ENCODE measurements at regions not wholly inside any gene's neighbourhood (a gene's known extent, or its start where the extent isn't known, plus 50 kb on each side); places are given as distances from the start of the nearest gene placed in this dataset.

DNA sequence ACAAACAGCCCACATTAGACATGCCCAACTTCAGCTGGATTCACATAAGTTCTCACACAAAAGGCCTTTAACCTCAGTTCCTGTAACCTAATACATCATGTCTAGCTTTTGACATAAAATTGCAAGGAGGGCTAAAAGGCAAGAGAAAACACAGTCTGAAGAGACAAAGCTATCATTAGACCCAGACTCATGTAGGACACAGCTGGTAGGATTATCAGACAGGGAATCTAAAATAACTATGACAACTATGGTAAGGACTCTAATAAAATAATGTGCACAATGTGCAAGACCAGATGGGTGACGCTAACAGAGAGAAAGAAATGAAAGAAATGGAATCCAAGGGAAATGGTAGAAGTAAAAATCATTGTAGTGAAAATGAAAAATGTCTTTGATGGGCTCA, 643.2 kb upstream of the RAB6C start:
- Histone ChIP-seq H3K27ac (no peak overlapping the region), H3K4me2 (ENCODE audit: low read length) (no peak overlapping the region), H2AFZ (no peak overlapping the region), H3K27me3 (ENCODE audit: control insufficient read depth, insufficient read depth, low read length) (no peaks in the 10 kb centered on the region), H3K4me3 (ENCODE audit: low read depth, low read length) (no peak overlapping the region), H3K9ac (no peak overlapping the region), H3K79me2 (no peaks in the 10 kb centered on the region), H3K9me3 (ENCODE audit: control insufficient read depth, low read length) (no peaks in the 10 kb centered on the region), H3K4me1 (no peaks in the 10 kb centered on the region), H3K36me3 (ENCODE audit: control insufficient read depth, insufficient read depth, low read length) (no peaks in the 10 kb centered on the region)
- TF ChIP-seq, protein P1, sequence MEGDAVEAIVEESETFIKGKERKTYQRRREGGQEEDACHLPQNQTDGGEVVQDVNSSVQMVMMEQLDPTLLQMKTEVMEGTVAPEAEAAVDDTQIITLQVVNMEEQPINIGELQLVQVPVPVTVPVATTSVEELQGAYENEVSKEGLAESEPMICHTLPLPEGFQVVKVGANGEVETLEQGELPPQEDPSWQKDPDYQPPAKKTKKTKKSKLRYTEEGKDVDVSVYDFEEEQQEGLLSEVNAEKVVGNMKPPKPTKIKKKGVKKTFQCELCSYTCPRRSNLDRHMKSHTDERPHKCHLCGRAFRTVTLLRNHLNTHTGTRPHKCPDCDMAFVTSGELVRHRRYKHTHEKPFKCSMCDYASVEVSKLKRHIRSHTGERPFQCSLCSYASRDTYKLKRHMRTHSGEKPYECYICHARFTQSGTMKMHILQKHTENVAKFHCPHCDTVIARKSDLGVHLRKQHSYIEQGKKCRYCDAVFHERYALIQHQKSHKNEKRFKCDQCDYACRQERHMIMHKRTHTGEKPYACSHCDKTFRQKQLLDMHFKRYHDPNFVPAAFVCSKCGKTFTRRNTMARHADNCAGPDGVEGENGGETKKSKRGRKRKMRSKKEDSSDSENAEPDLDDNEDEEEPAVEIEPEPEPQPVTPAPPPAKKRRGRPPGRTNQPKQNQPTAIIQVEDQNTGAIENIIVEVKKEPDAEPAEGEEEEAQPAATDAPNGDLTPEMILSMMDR (IDR thresholded peaks at IDR 0.05) = no peak

DNA sequence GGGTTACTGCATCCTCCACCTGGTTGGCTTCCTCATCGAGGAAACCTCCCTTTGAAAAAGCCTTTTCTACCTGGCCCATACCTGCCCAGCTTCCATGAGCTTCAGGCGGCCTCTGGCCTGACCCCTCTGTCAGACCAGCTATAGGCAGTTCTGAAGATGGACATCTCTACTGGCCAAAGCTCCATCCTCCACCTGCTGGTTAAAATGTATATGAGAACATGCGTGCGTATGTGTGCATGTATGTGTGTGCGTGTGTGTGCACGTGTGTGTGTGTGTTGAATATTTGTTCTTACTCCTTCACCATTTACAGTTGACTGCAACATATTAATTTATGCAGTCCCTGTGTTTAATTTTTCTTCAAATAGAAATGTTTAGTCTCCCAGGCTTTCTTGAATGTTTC, 642.4 kb upstream of the RAB6C start:
- H3K9me3 ChIP-seq (ENCODE audit: control insufficient read depth, low read length) = no peaks in the 10 kb centered on the region
- no peaks in the 10 kb centered on the region for H3K4me1 ChIP-seq
- no peak overlapping the region for H2AFZ ChIP-seq
- no peak overlapping the region for H3K4me2 ChIP-seq (ENCODE audit: low read length)
- H3K9ac ChIP-seq = no peak overlapping the region
- H3K4me3 ChIP-seq (ENCODE audit: low read depth, low read length) = no peak overlapping the region
- H3K79me2 ChIP-seq = no peaks in the 10 kb centered on the region
- H3K27me3 ChIP-seq (ENCODE audit: control insufficient read depth, insufficient read depth, low read length) = no peaks in the 10 kb centered on the region
- TF ChIP-seq, protein P1 (IDR thresholded peaks at IDR 0.05) = no peak
- H3K27ac ChIP-seq = no peak overlapping the region
- H3K36me3 ChIP-seq (ENCODE audit: control insufficient read depth, insufficient read depth, low read length) = no peaks in the 10 kb centered on the region

DNA sequence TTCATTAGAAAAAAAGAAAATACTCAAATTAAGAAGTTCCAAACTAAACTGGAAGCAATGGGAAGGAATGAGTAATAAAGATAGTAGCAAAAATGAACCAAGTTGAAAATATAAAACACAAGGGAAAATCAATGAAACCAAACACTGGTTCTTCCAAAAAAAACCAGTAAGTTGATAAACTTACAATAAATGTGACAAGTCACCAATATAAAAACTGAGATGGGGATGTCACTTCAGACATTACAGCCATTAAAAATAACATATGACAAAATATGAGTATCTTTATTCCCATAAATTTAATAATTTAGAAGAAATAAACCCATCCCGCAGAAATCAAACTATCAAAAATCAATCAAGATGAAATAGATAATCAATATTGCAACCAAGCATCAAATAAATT, 633.9 kb upstream of the RAB6C start:
- H3K27ac ChIP-seq = no peak overlapping the region
- H3K9me3 ChIP-seq (ENCODE audit: control insufficient read depth, low read length) = no peaks in the 10 kb centered on the region
- H3K27me3 ChIP-seq (ENCODE audit: control insufficient read depth, insufficient read depth, low read length) = no peaks in the 10 kb centered on the region
- no peak overlapping the region for H3K9ac ChIP-seq
- TF ChIP-seq, protein P1 (IDR thresholded peaks at IDR 0.05) = no peak
- H3K79me2 ChIP-seq = no peaks in the 10 kb centered on the region
- H3K36me3 ChIP-seq (ENCODE audit: control insufficient read depth, insufficient read depth, low read length) = no peaks in the 10 kb centered on the region
- no peak overlapping the region for H3K4me3 ChIP-seq (ENCODE audit: low read depth, low read length)
- H3K4me1 ChIP-seq = no peaks in the 10 kb centered on the region
- H2AFZ ChIP-seq = no peak overlapping the region
- H3K4me2 ChIP-seq (ENCODE audit: low read length) = no peak overlapping the region

DNA sequence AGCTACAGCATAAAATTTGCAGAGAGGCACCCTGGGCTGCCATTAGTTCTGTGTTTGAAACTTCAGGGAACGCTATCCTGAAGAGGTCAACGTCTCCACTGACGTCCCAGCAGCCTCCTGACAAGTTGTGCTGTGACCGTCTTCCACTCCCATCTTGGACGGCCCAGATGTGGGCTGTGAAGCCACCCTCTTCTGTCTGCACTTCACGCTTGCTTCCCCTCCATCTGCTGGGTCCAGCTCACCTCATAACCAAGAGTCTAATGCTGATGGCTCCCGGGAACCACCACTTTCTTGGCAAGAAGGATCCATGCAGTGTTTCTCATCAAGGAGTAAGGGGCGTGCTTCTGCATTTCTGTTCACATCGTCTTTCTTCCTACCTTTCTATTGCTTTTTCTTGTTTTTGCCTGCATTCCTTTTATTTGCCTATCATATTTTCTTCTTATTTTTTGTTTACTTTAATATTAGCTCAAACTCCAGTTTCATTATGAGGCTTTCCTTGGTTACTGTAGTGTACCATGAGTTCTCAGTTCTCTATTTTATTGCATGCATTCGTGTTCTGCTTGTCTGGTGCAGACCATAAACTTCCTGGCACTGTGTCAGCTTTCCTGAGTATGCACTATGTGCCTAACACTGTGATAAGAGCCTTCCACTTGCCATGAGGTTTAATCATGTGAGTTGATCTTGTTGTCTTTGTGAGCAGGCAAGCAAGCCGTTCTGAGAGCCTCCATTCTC, 631.8 kb upstream of the RAB6C start:
- TF ChIP-seq, protein P1 (IDR thresholded peaks at IDR 0.05) = no peak
- Histone ChIP-seq H3K4me3 (ENCODE audit: low read depth, low read length) (no peak overlapping the region), H3K9me3 (ENCODE audit: control insufficient read depth, low read length) (no peaks in the 10 kb centered on the region), H3K27me3 (ENCODE audit: control insufficient read depth, insufficient read depth, low read length) (no peaks in the 10 kb centered on the region), H3K4me2 (ENCODE audit: low read length) (no peak overlapping the region), H3K36me3 (ENCODE audit: control insufficient read depth, insufficient read depth, low read length) (no peaks in the 10 kb centered on the region), H2AFZ (no peak overlapping the region), H3K9ac (no peak overlapping the region), H3K4me1 (no peaks in the 10 kb centered on the region), H3K79me2 (no peaks in the 10 kb centered on the region), H3K27ac (no peak overlapping the region)

DNA sequence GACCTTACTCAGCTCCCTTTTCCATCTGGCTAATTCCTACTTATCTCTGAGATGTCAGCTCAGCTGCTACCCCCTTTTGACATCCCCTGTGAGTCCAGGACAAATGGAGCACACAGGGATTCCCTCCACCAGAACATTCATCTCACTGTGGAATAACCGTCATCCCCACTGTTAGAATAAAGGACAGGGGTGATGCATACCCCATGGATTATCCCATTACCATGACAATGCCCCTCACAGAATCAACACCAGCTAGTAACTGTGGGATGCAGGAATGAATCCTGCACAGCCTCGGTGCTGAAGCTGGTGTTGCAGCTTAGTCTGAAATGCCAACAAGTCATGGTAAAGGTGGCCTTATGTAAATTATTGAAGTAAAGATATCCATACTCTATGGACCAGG, 624.8 kb upstream of the RAB6C start:
- no peaks in the 10 kb centered on the region for H3K4me1 ChIP-seq
- TF ChIP-seq, protein P1 (IDR thresholded peaks at IDR 0.05) = no peak

More for the DNA sequence above, 624.8 kb upstream of the RAB6C start:
- Histone ChIP-seq H2AFZ (no peak overlapping the region), H3K9me3 (ENCODE audit: control insufficient read depth, low read length) (no peaks in the 10 kb centered on the region), H3K4me3 (ENCODE audit: low read depth, low read length) (no peak overlapping the region), H3K4me2 (ENCODE audit: low read length) (no peak overlapping the region), H3K36me3 (ENCODE audit: control insufficient read depth, insufficient read depth, low read length) (no peaks in the 10 kb centered on the region), H3K9ac (no peak overlapping the region), H3K27me3 (ENCODE audit: control insufficient read depth, insufficient read depth, low read length) (no peaks in the 10 kb centered on the region), H3K27ac (no peak overlapping the region), H3K79me2 (no peaks in the 10 kb centered on the region)

Data from parathyroid adenoma (tissue), 2 donors.